Lower leg skin (tissue), 3 donors: ENCODE measurements at regions not wholly inside any gene's neighbourhood (a gene's known extent, or its start where the extent isn't known, plus 50 kb on each side); places are given as distances from the start of the nearest gene placed in this dataset.

Experiments used
- CTCF ChIP-seq, 3 donors: fragments of 450-650 bp; IDR thresholded peaks; one replicate each; pipeline ENCODE4 v1.5.1; 2016; ENCODE audit warnings: antibody characterized with exemption in 3 of 3, mild to moderate bottlenecking in 3 of 3, moderate library complexity in 2 of 3
- POLR2A ChIP-seq, 2 donors: fragments of 450-650 bp; IDR thresholded peaks; one replicate each; pipeline ENCODE4 v1.6.1; 2016 to 2017; ENCODE audit warnings: antibody characterized with exemption in 2 of 2, mild to moderate bottlenecking in 1 of 2, moderate library complexity in 1 of 2

- no peak for TF ChIP-seq CTCF (IDR thresholded peaks at IDR 0.05)
- TF ChIP-seq POLR2A (IDR thresholded peaks at IDR 0.05): no peak
Measured at GRCh38 chr6:112796712-112797111, 449.6 kb downstream of the RFPL4B start.
